ENCODE measurements at regions not wholly inside any gene's neighbourhood (a gene's known extent, or its start where the extent isn't known, plus 50 kb on each side); places are given as distances from the start of the nearest gene placed in this dataset.

- DNase-seq, result no peak
Measured at GRCh38 chr3:135753506-135753905, 212.0 kb upstream of the PPP2R3A start.

GRCh38 chr3:135755330-135756105, 210.0 kb upstream of the PPP2R3A start:
- no peak for DNase-seq

- DNase-seq, result no peak
Measured at GRCh38 chr3:135756106-135756668, 209.3 kb upstream of the PPP2R3A start.

- no peak for DNase-seq
Measured at GRCh38 chr3:135757421-135757820, 208.1 kb upstream of the PPP2R3A start.

- no peak for DNase-seq
Measured at GRCh38 chr3:135758961-135759360, 206.6 kb upstream of the PPP2R3A start.

- DNase-seq, result no peak
Measured at GRCh38 chr3:135759651-135760050, 205.9 kb upstream of the PPP2R3A start.

GRCh38 chr3:135760581-135760980, 204.9 kb upstream of the PPP2R3A start:
- DNase-seq, result no peak

- DNase-seq, result no peak
Measured at GRCh38 chr3:135762188-135762856, 203.2 kb upstream of the PPP2R3A start.

GRCh38 chr3:135766115-135766514, 199.4 kb upstream of the PPP2R3A start:
- DNase-seq, result no peak

GRCh38 chr3:135771760-135772159, 193.8 kb upstream of the PPP2R3A start:
- DNase-seq, result no peak

- no peak for DNase-seq
Measured at GRCh38 chr3:135779024-135779423, 186.5 kb upstream of the PPP2R3A start.

GRCh38 chr3:135779590-135780235, 185.8 kb upstream of the PPP2R3A start:
- DNase-seq, result no peak

GRCh38 chr3:135781026-135781815, 184.3 kb upstream of the PPP2R3A start:
- DNase-seq, result no peak

GRCh38 chr3:135784557-135784956, 181.0 kb upstream of the PPP2R3A start:
- DNase-seq, result no peak

- no peak for DNase-seq
Measured at GRCh38 chr3:135788146-135788545, 177.4 kb upstream of the PPP2R3A start.

- no peak for DNase-seq
Measured at GRCh38 chr3:135788978-135789377, 176.6 kb upstream of the PPP2R3A start.

- no peak for DNase-seq
Measured at GRCh38 chr3:135792174-135792573, 173.4 kb upstream of the PPP2R3A start.

GRCh38 chr3:135792858-135793475, 172.6 kb upstream of the PPP2R3A start:
- DNase-seq, result no peak

GRCh38 chr3:135800071-135800549, 165.4 kb upstream of the PPP2R3A start:
- no peak for DNase-seq

- DNase-seq, result no peak
Measured at GRCh38 chr3:135801018-135801417, 164.5 kb upstream of the PPP2R3A start.

- DNase-seq, result no peak
Measured at GRCh38 chr3:135802171-135802570, 163.4 kb upstream of the PPP2R3A start.

- no peak for DNase-seq
Measured at GRCh38 chr3:135803028-135803692, 162.4 kb upstream of the PPP2R3A start.
